Hematopoietic multipotent progenitor cell treated with erythropoietin and hydrocortisone succinate and interleukin-3 and kit ligand, for 17 days (in vitro differentiated cells): ENCODE measurements at regions not wholly inside any gene's neighbourhood (a gene's known extent, or its start where the extent isn't known, plus 50 kb on each side); places are given as distances from the start of the nearest gene placed in this dataset.

Experiments used
- DNase-seq: peaks from one replicate; pipeline ENCODE4 v3.0.0-alpha.2; 2015; ENCODE audit warnings: low spot score

GRCh38 chr2:163368655-163369054 is 367.2 kb downstream of the FIGN start:
- no peak for DNase-seq

- no peak for DNase-seq
Measured at GRCh38 chr2:163367825-163368582, 367.8 kb downstream of the FIGN start.

- DNase-seq = no peak
Measured at GRCh38 chr2:163364736-163365135, 371.1 kb downstream of the FIGN start.

- DNase-seq = no peak
Measured at GRCh38 chr2:163353551-163353950, 382.3 kb downstream of the FIGN start.

- no peak for DNase-seq
Measured at GRCh38 chr2:163351966-163352365, 383.8 kb downstream of the FIGN start.

- no peak for DNase-seq
Measured at GRCh38 chr2:163351143-163351542, 384.7 kb downstream of the FIGN start.

GRCh38 chr2:163348857-163349380 is 386.9 kb downstream of the FIGN start:
- DNase-seq = no peak

- DNase-seq = no peak
Measured at GRCh38 chr2:163347982-163348856, 387.6 kb downstream of the FIGN start.

GRCh38 chr2:163345795-163346573 is 389.8 kb downstream of the FIGN start:
- DNase-seq = no peak

- no peak for DNase-seq
Measured at GRCh38 chr2:163343316-163343715, 392.5 kb downstream of the FIGN start.

GRCh38 chr2:163341426-163341825 is 394.4 kb downstream of the FIGN start:
- DNase-seq = no peak

GRCh38 chr2:163338270-163338669 is 397.5 kb downstream of the FIGN start:
- DNase-seq = no peak

- no peak for DNase-seq
Measured at GRCh38 chr2:163324677-163325076, 411.1 kb downstream of the FIGN start.

- DNase-seq = no peak
Measured at GRCh38 chr2:163319006-163319405, 416.8 kb downstream of the FIGN start.

GRCh38 chr2:163314712-163315111 is 421.1 kb downstream of the FIGN start:
- DNase-seq = no peak

GRCh38 chr2:163312713-163313112 is 423.1 kb downstream of the FIGN start:
- DNase-seq = no peak

GRCh38 chr2:163306647-163307046 is 429.2 kb downstream of the FIGN start:
- no peak for DNase-seq

- no peak for DNase-seq
Measured at GRCh38 chr2:163302141-163302540, 433.7 kb downstream of the FIGN start.

- DNase-seq = no peak
Measured at GRCh38 chr2:163291790-163292189, 444.0 kb downstream of the FIGN start.

- no peak for DNase-seq
Measured at GRCh38 chr2:163281717-163282116, 443.1 kb upstream of the KCNH7 start.

GRCh38 chr2:163269374-163270021 is 430.9 kb upstream of the KCNH7 start:
- DNase-seq = no peak

- no peak for DNase-seq
Measured at GRCh38 chr2:163266772-163267171, 428.2 kb upstream of the KCNH7 start.
